WTC11 (cell line): ENCODE measurements at regions not wholly inside any gene's neighbourhood (a gene's known extent, or its start where the extent isn't known, plus 50 kb on each side); places are given as distances from the start of the nearest gene placed in this dataset.

Source experiments
- ATAC-seq: fragments of 200-7000 bp; cut with Tn5 transposase; 2 replicates; pipeline ENCODE4 v1.10.0; 2021; ENCODE audit warnings: mild to moderate bottlenecking, moderate library complexity
- CTCF ChIA-PET: fragments of 300-600 bp; sonication (Branson Sonifier 250); formaldehyde crosslinking; loops from one replicate; lab custom pipeline; 2021; ENCODE audit warnings: antibody characterized with exemption; lab: Charles Lee
- POLR2A ChIA-PET: fragments of 350-600 bp; sonication (Branson Sonifier 250); formaldehyde crosslinking; loops from one replicate; lab custom pipeline; 2021; ENCODE audit warnings: antibody characterized with exemption; lab: Charles Lee
- DNase-seq: peaks from one replicate; pipeline ENCODE4 v3.0.0; 2021; ENCODE audit warnings: low spot score
- H3K27ac Mint-ChIP-seq: 2 replicates; pipeline ENCODE4 v1.8.0; 2021; ENCODE audit warnings: mixed read lengths
- H3K27me3 Mint-ChIP-seq: 2 replicates; pipeline ENCODE4 v1.8.0; 2021; ENCODE audit warnings: low read depth, mild to moderate bottlenecking, moderate library complexity, mixed read lengths
- H3K36me3 Mint-ChIP-seq: 2 replicates; pipeline ENCODE4 v1.8.0; 2021; ENCODE audit warnings: mixed read lengths
- H3K4me1 Mint-ChIP-seq: 2 replicates; pipeline ENCODE4 v1.8.0; 2022; ENCODE audit warnings: mixed read lengths
- H3K4me3 Mint-ChIP-seq: 2 replicates; pipeline ENCODE4 v1.8.0; 2021; ENCODE audit warnings: mild to moderate bottlenecking, moderate library complexity, mixed read lengths
- H3K9me3 Mint-ChIP-seq: 2 replicates; pipeline ENCODE4 v1.8.0; 2021; ENCODE audit warnings: mixed read lengths
- AFF4 ChIP-seq: sonication (generic); formaldehyde crosslinking; IDR thresholded peaks from 2 replicates; pipeline ENCODE4 v1.8.1; 2023; ENCODE audit warnings: mild to moderate bottlenecking, missing genetic modification reagents, borderline replicate concordance
- CBFB ChIP-seq: sonication (generic); formaldehyde crosslinking; IDR thresholded peaks from 2 replicates; pipeline ENCODE4 v1.8.1; 2022; ENCODE audit warnings: mild to moderate bottlenecking, low read depth, missing genetic modification reagents
- CDX4 ChIP-seq: fragments of 250-450 bp; sonication (Bioruptor Pico); IDR thresholded peaks from 2 replicates; pipeline ENCODE4 v1.9.0; 2021; ENCODE audit warnings: moderate library complexity, mild to moderate bottlenecking, inconsistent platforms, borderline replicate concordance
- CREB1 ChIP-seq: sonication (generic); formaldehyde crosslinking; IDR thresholded peaks from 2 replicates; pipeline ENCODE4 v1.8.0; 2023; ENCODE audit warnings: mild to moderate bottlenecking, missing genetic modification reagents
- CTCF ChIP-seq: fragments of 200-600 bp; IDR thresholded peaks from 2 replicates; pipeline ENCODE4 v1.8.0; 2022; ENCODE audit warnings: antibody characterized with exemption
- ELF4 ChIP-seq: sonication (generic); formaldehyde crosslinking; IDR thresholded peaks from 2 replicates; pipeline ENCODE4 v1.8.1; 2022; ENCODE audit warnings: low read depth, mild to moderate bottlenecking, moderate library complexity, missing genetic modification reagents
- ESRRA ChIP-seq: sonication (generic); formaldehyde crosslinking; IDR thresholded peaks from 2 replicates; pipeline ENCODE4 v1.8.1; 2022; ENCODE audit warnings: mild to moderate bottlenecking, missing genetic modification reagents, borderline replicate concordance
- GRHL2 ChIP-seq: fragments of 250-450 bp; sonication (Bioruptor Pico); IDR thresholded peaks from 2 replicates; pipeline ENCODE4 v1.8.0; 2022; ENCODE audit warnings: mild to moderate bottlenecking, moderate library complexity; ENCODE audit not compliant: insufficient replicate concordance, severe bottlenecking
- JUN ChIP-seq: sonication (generic); formaldehyde crosslinking; IDR thresholded peaks from 2 replicates; pipeline ENCODE4 v1.8.0; 2023; ENCODE audit warnings: mild to moderate bottlenecking, missing genetic modification reagents
- MLX ChIP-seq: sonication (generic); formaldehyde crosslinking; IDR thresholded peaks from 2 replicates; pipeline ENCODE4 v1.8.1; 2023; ENCODE audit warnings: mild to moderate bottlenecking, missing genetic modification reagents, moderate library complexity
- NFYB ChIP-seq: sonication (generic); formaldehyde crosslinking; conservative IDR thresholded peaks from 2 replicates; pipeline ENCODE4 v1.8.0; 2022; ENCODE audit warnings: low read depth, missing genetic modification reagents
- PREB ChIP-seq: sonication (generic); formaldehyde crosslinking; IDR thresholded peaks from 2 replicates; pipeline ENCODE4 v1.8.1; 2022; ENCODE audit warnings: mild to moderate bottlenecking, missing genetic modification reagents, moderate library complexity, borderline replicate concordance
- SMAD4 ChIP-seq: sonication (generic); formaldehyde crosslinking; IDR thresholded peaks from 2 replicates; pipeline ENCODE4 v1.8.0; 2022; ENCODE audit warnings: mild to moderate bottlenecking, missing genetic modification reagents
- SOX15 ChIP-seq: fragments of 250-450 bp; sonication (Bioruptor Pico); IDR thresholded peaks from 2 replicates; pipeline ENCODE4 v1.9.0; 2021; ENCODE audit warnings: mild to moderate bottlenecking
- STAT6 ChIP-seq: sonication (generic); formaldehyde crosslinking; conservative IDR thresholded peaks from 2 replicates; pipeline ENCODE4 v1.8.1; 2023; ENCODE audit warnings: mild to moderate bottlenecking, low read depth, missing genetic modification reagents, moderate library complexity
- TP53 ChIP-seq: sonication (generic); formaldehyde crosslinking; IDR thresholded peaks from 2 replicates; pipeline ENCODE4 v1.8.1; 2023; ENCODE audit warnings: mild to moderate bottlenecking, missing genetic modification reagents
- ZNF138 ChIP-seq: sonication (generic); formaldehyde crosslinking; conservative IDR thresholded peaks from 2 replicates; pipeline ENCODE4 v1.8.1; 2022; ENCODE audit warnings: mild to moderate bottlenecking, moderate library complexity, missing genetic modification reagents
- ZNF219 ChIP-seq: sonication (generic); formaldehyde crosslinking; IDR thresholded peaks from 2 replicates; pipeline ENCODE4 v1.8.0; 2023; ENCODE audit warnings: missing genetic modification reagents, mild to moderate bottlenecking, borderline replicate concordance
- ZNF423 ChIP-seq: fragments of 250-450 bp; sonication (Bioruptor Pico); IDR thresholded peaks from 2 replicates; pipeline ENCODE4 v2.1.2; 2022; ENCODE audit warnings: mild to moderate bottlenecking, moderate library complexity

GRCh38 chr12:92558215-92558773, 144.5 kb upstream of the PLEKHG7 start:
- no peak overlapping the region for H3K27ac Mint-ChIP-seq

More at GRCh38 chr12:92558215-92558773, 144.5 kb upstream of the PLEKHG7 start:
- ATAC-seq (no peak), DNase-seq (no peak)
- H3K27me3 Mint-ChIP-seq, result no peaks in the 10 kb centered on the region
- TF ChIP-seq GRHL2 (CRISPR knock-in tag) (no peak), ELF4 (CRISPR knock-in tag) (no peak), CDX4 (no peak), SOX15 (CRISPR knock-in tag) (no peak), STAT6 (CRISPR knock-in tag) (no peak), CBFB (CRISPR knock-in tag) (no peak), SMAD4 (no peak), ZNF138 (no peak), NFYB (no peak), CTCF (no peak), ZNF423 (CRISPR knock-in tag) (no peak), CREB1 (CRISPR knock-in tag) (no peak), PREB (CRISPR knock-in tag) (no peak), AFF4 (CRISPR knock-in tag) (no peak), TP53 (CRISPR knock-in tag) (no peak), JUN (CRISPR knock-in tag) (no peak), ZNF219 (CRISPR knock-in tag) (no peak), ESRRA (CRISPR knock-in tag) (no peak), MLX (CRISPR knock-in tag) (no peak)
- H3K4me3 Mint-ChIP-seq, result no peak overlapping the region
- ChIA-PET CTCF (no interaction called here), POLR2A (no interaction called here)
- H3K4me1 Mint-ChIP-seq, result peaks cover 12% of the 10 kb centered on the region; the same call in 1 of the 2 replicates
- peaks cover 22% of the 10 kb centered on the region for H3K9me3 Mint-ChIP-seq
- H3K36me3 Mint-ChIP-seq, result no peaks in the 10 kb centered on the region
